ENCODE measurements at regions not wholly inside any gene's neighbourhood (a gene's known extent, or its start where the extent isn't known, plus 50 kb on each side); places are given as distances from the start of the nearest gene placed in this dataset.

GRCh38 chr2:16005816-16006536 lies 65.6 kb downstream of the MYCN start:
- no peak for DNase-seq (ENCODE audit: low spot score)

- DNase-seq (ENCODE audit: low spot score): no peak
Measured at GRCh38 chr2:16005389-16005788, 65.0 kb downstream of the MYCN start.

GRCh38 chr2:16003809-16004208 lies 63.5 kb downstream of the MYCN start:
- no peak for DNase-seq (ENCODE audit: low spot score)

GRCh38 chr2:16003152-16003551 lies 62.8 kb downstream of the MYCN start:
- no peak for DNase-seq (ENCODE audit: low spot score)

GRCh38 chr2:16002575-16002974 lies 62.2 kb downstream of the MYCN start:
- DNase-seq (ENCODE audit: low spot score): no peak

- no peak for DNase-seq (ENCODE audit: low spot score)
Measured at GRCh38 chr2:16002144-16002543, 61.8 kb downstream of the MYCN start.

- no peak for DNase-seq (ENCODE audit: low spot score)
Measured at GRCh38 chr2:16000642-16001041, 60.3 kb downstream of the MYCN start.

- DNase-seq (ENCODE audit: low spot score): no peak
Measured at GRCh38 chr2:15999596-16000469, 59.5 kb downstream of the MYCN start.

- DNase-seq (ENCODE audit: low spot score): no peak
Measured at GRCh38 chr2:15997728-15998280, 57.5 kb downstream of the MYCN start.

GRCh38 chr2:15996536-15997423 lies 56.4 kb downstream of the MYCN start:
- no peak for DNase-seq (ENCODE audit: low spot score)
